HFFc6 (cell line): ENCODE measurements at regions not wholly inside any gene's neighbourhood (a gene's known extent, or its start where the extent isn't known, plus 50 kb on each side); places are given as distances from the start of the nearest gene placed in this dataset.
"Not testable (repeated sequence)": the region's sequence is repeated elsewhere in the genome, so short reads cannot be mapped to it uniquely, and the experiment has no call there.

Experiments
- DNase-seq: peaks from one replicate; pipeline ENCODE4 v3.0.0-alpha.2; 2018
- H3K27ac Mint-ChIP-seq: 2 replicates; pipeline ENCODE4 v1.8.0; 2020; ENCODE audit warnings: mild to moderate bottlenecking, mixed read lengths
- H3K27me3 Mint-ChIP-seq: 2 replicates; pipeline ENCODE4 v1.8.0; 2021; ENCODE audit warnings: mild to moderate bottlenecking, moderate library complexity, mixed read lengths; ENCODE audit not compliant: insufficient read depth
- H3K36me3 Mint-ChIP-seq: 2 replicates; pipeline ENCODE4 v1.8.0; 2021; ENCODE audit warnings: low read depth, mixed read lengths
- H3K4me1 Mint-ChIP-seq: 2 replicates; pipeline ENCODE4 v1.8.0; 2020; ENCODE audit warnings: low read depth, mixed read lengths
- H3K4me3 Mint-ChIP-seq: 2 replicates; pipeline ENCODE4 v1.8.0; 2020; ENCODE audit warnings: mild to moderate bottlenecking, moderate library complexity, mixed read lengths
- H3K9me3 Mint-ChIP-seq: 2 replicates; pipeline ENCODE4 v1.8.0; 2020; ENCODE audit warnings: mild to moderate bottlenecking, mixed read lengths
- CTCF ChIP-seq: fragments of 200-600 bp; sonication (generic); IDR thresholded peaks from 2 replicates; pipeline ENCODE4 v1.5.0; 2021; ENCODE audit warnings: antibody characterized with exemption, mild to moderate bottlenecking

GRCh38 chr10:9390516-9390915, 1336.0 kb downstream of the GATA3 start:
- Mint-ChIP-seq H3K9me3 (peaks cover 37% of the 10 kb centered on the region), H3K4me1 (no peaks in the 10 kb centered on the region), H3K27me3 (peaks cover 3% of the 10 kb centered on the region), H3K4me3 (no peak overlapping the region), H3K27ac (no peak overlapping the region), H3K36me3 (no peaks in the 10 kb centered on the region)
- DNase-seq: no peak
- no peak for TF ChIP-seq CTCF

- Mint-ChIP-seq H3K36me3 (no peaks in the 10 kb centered on the region), H3K4me3 (no peak overlapping the region), H3K27ac (no peak overlapping the region), H3K4me1 (no peaks in the 10 kb centered on the region), H3K9me3 (peaks cover 37% of the 10 kb centered on the region), H3K27me3 (no peaks in the 10 kb centered on the region)
- TF ChIP-seq CTCF: no peak
- DNase-seq: no peak
These were observed 1344.9 kb downstream of the GATA3 start for GRCh38 chr10:9399275-9399983.

DNA sequence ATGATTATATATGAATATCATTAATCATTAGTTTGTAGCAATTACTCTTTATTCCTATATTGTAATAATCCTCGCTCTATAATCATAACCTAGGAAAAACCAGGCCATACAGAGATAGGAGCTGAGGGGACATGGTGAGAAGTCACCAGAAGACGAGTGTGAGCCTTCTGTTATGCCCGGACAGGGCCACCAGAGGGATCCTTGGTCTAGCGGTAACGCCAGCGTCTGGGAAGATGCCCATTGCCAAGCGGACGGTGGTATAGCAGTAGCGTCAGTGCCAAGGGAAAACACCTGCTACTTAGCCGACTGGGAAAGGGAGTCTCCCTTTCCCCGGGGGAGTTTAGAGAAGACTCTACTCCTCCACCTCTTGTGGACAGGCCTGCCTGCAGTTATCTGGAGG, 1347.6 kb downstream of the GATA3 start:
- not testable (repeated sequence) for H3K27me3 Mint-ChIP-seq, H3K27ac Mint-ChIP-seq, H3K4me3 Mint-ChIP-seq, H3K36me3 Mint-ChIP-seq, DNase-seq, H3K4me1 Mint-ChIP-seq
- peaks cover 38% of the 10 kb centered on the region for H3K9me3 Mint-ChIP-seq

DNA sequence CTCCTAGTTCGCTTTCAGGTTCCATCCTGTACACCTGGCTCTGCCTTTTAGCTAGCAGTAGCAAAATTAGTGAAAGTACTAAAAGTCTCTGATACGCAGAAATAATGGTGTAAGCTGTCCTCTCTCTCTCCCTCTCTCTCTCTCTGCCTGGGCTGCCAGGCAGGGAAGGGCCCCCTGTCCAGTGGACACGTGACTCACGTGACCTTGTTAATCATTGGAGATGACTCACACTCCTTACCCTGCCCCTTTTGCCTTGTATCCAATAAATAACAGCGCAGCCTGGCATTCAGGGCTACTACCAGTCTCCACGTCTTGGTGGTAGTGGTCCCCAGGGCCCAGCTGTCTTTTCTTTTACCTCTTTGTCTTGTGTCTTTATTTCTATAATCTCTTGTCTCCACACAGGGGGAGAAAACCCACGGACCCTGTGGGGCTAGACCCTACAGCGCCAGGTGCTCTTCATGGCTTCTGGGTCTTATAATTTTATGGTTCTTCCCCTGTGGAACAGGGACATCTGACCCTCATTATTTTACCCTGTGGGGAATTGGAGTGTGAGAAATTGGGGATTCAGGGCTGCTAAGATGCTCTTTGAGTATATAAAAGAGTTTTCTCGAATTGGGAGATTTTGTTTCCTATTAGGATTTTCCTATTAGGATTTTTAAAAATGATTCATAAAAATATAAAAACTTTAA, 1348.2 kb downstream of the GATA3 start:
- not testable (repeated sequence) for H3K4me3 Mint-ChIP-seq, H3K27ac Mint-ChIP-seq

DNA sequence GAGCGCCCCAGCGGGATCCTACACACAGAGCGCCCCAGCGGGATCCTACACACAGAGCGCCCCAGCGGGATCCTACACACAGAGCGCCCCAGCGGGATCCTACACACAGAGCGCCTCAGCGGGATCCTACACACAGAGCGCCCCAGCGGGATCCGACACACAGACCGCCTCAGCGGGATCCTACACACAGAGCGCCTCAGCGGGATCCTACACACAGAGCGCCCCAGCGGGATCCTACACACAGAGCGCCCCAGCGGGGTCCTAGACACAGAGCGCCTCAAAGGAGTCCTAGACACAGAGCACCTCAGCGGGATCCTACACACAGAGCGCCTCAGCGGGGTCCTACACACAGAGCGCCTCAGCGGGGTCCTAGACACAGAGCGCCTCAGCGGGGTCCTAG, 1352.7 kb downstream of the GATA3 start:
- not testable (repeated sequence) for H3K4me1 Mint-ChIP-seq, H3K4me3 Mint-ChIP-seq, DNase-seq, H3K36me3 Mint-ChIP-seq, H3K27ac Mint-ChIP-seq, H3K27me3 Mint-ChIP-seq
- peaks cover 52% of the 10 kb centered on the region for H3K9me3 Mint-ChIP-seq

More for the DNA sequence above, 1348.2 kb downstream of the GATA3 start:
- H3K4me1 Mint-ChIP-seq, H3K36me3 Mint-ChIP-seq, H3K27me3 Mint-ChIP-seq, DNase-seq: not testable (repeated sequence)
- H3K9me3 Mint-ChIP-seq: peaks cover 38% of the 10 kb centered on the region

- Mint-ChIP-seq H3K27me3 (no peaks in the 10 kb centered on the region), H3K4me3 (no peak overlapping the region), H3K4me1 (no peaks in the 10 kb centered on the region), H3K9me3 (peaks cover 54% of the 10 kb centered on the region), H3K27ac (no peak overlapping the region), H3K36me3 (no peaks in the 10 kb centered on the region)
- no peak for TF ChIP-seq CTCF
- no peak for DNase-seq
These were observed 1361.8 kb downstream of the GATA3 start for GRCh38 chr10:9416331-9416730.

GRCh38 chr10:9419757-9420156, 1365.3 kb downstream of the GATA3 start:
- H3K4me1 Mint-ChIP-seq: no peaks in the 10 kb centered on the region
- no peak for TF ChIP-seq CTCF
- H3K4me3 Mint-ChIP-seq: no peak overlapping the region
- no peaks in the 10 kb centered on the region for H3K36me3 Mint-ChIP-seq
- DNase-seq: no peak
- H3K27me3 Mint-ChIP-seq: no peaks in the 10 kb centered on the region
- peaks cover 37% of the 10 kb centered on the region for H3K9me3 Mint-ChIP-seq
- no peak overlapping the region for H3K27ac Mint-ChIP-seq
